IPS DF 6.9 (cell line): ENCODE measurements at regions not wholly inside any gene's neighbourhood (a gene's known extent, or its start where the extent isn't known, plus 50 kb on each side); places are given as distances from the start of the nearest gene placed in this dataset.

Experiments used
- DNase-seq: peaks from one replicate; pipeline ENCODE4 v3.0.0-alpha.2; 2013; ENCODE audit warnings: low read depth, low spot score
- H3K27ac ChIP-seq: one replicate; pipeline ENCODE4 v1.5.1; 2013; ENCODE audit warnings: low read length, control low read depth
- H3K27me3 ChIP-seq: 2 replicates; pipeline ENCODE4 v1.6.1; 2013; ENCODE audit warnings: mild to moderate bottlenecking, low read length; ENCODE audit not compliant: control insufficient read depth, insufficient read depth
- H3K36me3 ChIP-seq: 2 replicates; pipeline ENCODE4 v1.6.1; 2013; ENCODE audit warnings: low read length; ENCODE audit not compliant: control insufficient read depth, insufficient read depth
- H3K4me1 ChIP-seq: 2 replicates; pipeline ENCODE4 v1.6.1; 2013; ENCODE audit warnings: low read length; ENCODE audit not compliant: control insufficient read depth, insufficient read depth
- H3K4me3 ChIP-seq: 2 replicates; pipeline ENCODE4 v1.5.1; 2013; ENCODE audit warnings: mild to moderate bottlenecking, low read length
- H3K9me3 ChIP-seq: 2 replicates; pipeline ENCODE4 v1.6.1; 2013; ENCODE audit warnings: low read length, inconsistent platforms; ENCODE audit not compliant: control insufficient read depth, insufficient read depth
- WGBS: extraction: QIAGEN DNeasy Blood & Tissue Kit; methylation state at CpG from one replicate; pipeline ENCODE4 v1.1.7; 2013; ENCODE audit warnings: mixed read lengths, missing lambda C conversion rate; ENCODE audit not compliant: insufficient read length, insufficient coverage; 5-methylcytosine and 5-hydroxymethylcytosine counted together

DNA sequence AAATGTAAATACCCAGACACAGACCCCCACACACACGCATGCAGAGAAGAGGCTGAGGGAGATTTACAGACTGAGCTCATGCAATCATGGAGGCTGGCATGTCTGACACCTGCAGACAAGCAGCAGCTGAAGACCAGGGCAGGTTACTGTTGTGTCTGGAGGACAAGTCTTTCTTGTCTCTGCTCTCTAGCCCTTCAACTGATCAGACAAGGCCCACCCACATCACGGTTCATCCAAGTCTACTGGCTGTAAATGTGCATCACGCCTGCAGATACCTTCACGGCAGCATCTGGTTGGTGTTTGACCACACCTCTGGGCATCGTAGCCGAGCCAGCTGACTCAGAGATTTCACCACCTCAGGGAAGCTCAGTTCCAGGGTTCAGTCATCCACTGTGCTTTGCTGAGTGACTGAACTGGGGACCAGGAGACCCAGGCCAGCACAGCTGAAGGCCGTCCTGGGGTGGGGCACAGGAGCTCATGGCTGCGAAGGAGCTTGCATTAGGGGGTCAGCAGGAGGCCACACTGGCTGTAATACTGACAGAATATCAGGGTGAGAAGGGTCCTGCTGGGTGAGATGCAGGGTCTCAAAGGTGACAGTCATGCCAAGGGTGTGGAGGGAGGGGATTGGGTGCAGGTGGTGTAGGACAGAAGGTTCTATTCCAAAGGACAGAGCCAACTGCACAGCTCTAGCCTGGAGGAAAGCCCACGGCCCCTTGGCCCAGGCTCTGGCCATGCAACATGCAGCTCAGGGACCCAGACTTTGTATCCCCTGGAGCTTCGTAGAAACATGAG, 304.9 kb downstream of the BRD1 start:
- no peak for DNase-seq
- Histone ChIP-seq H3K27ac (no peak overlapping the region), H3K36me3 (no peaks in the 10 kb centered on the region), H3K9me3 (peaks cover 41% of the 10 kb centered on the region), H3K4me3 (no peak overlapping the region), H3K27me3 (no peaks in the 10 kb centered on the region; the same call in 1 of the 2 replicates), H3K4me1 (no peaks in the 10 kb centered on the region; the same call in 1 of the 2 replicates)
- WGBS: no CpG with 5 or more reads among the region's 10 CpGs

- H3K27me3 ChIP-seq: no peaks in the 10 kb centered on the region; the same call in 1 of the 2 replicates
- no CpG with 5 or more reads among the region's 6 CpGs for WGBS
Measured at GRCh38 chr22:49521787-49522224, 305.9 kb downstream of the BRD1 start.

DNA sequence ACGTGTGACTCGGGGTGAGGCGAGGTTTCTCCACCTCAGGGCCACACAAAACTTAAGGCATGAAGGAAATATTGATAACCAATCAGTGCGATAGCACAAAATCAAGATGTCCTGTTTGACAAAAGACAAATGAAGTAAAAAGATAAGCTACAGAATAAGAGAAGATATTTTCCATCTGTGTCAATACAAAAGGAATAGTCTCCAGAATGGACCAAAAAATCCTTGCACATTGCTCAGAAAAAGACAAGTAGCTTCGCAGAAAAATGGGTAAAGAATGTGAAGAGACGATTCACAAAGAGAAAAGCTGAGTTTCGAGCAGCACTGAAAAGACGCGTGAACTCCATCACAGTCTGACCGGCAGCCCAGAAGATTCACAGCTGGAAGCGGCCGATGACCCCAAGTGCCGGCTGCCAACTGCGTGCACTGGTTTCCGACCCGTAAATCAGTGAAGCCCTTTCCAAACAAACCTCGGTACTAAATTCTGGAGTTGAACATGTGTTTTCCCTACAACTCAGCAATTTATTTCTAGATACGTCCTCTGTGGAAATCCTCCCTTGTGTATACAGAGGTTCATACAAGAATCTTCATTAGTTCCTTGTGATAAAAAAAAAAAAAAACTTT, 308.4 kb downstream of the BRD1 start:
- no peaks in the 10 kb centered on the region; the same call in 1 of the 2 replicates for H3K27me3 ChIP-seq
- H3K36me3 ChIP-seq: no peaks in the 10 kb centered on the region
- no peak overlapping the region for H3K4me3 ChIP-seq
- no peak overlapping the region for H3K27ac ChIP-seq
- WGBS: no CpG with 5 or more reads among the region's 18 CpGs
- H3K9me3 ChIP-seq: peaks cover 26% of the 10 kb centered on the region
- H3K4me1 ChIP-seq: no peaks in the 10 kb centered on the region; the same call in 1 of the 2 replicates
- no peak for DNase-seq

More at GRCh38 chr22:49521787-49522224, 305.9 kb downstream of the BRD1 start:
- no peak for DNase-seq
- no peak overlapping the region for H3K27ac ChIP-seq
- H3K4me3 ChIP-seq: no peak overlapping the region
- H3K9me3 ChIP-seq: peaks cover 34% of the 10 kb centered on the region
- no peaks in the 10 kb centered on the region; the same call in 1 of the 2 replicates for H3K4me1 ChIP-seq
- no peaks in the 10 kb centered on the region for H3K36me3 ChIP-seq

DNA sequence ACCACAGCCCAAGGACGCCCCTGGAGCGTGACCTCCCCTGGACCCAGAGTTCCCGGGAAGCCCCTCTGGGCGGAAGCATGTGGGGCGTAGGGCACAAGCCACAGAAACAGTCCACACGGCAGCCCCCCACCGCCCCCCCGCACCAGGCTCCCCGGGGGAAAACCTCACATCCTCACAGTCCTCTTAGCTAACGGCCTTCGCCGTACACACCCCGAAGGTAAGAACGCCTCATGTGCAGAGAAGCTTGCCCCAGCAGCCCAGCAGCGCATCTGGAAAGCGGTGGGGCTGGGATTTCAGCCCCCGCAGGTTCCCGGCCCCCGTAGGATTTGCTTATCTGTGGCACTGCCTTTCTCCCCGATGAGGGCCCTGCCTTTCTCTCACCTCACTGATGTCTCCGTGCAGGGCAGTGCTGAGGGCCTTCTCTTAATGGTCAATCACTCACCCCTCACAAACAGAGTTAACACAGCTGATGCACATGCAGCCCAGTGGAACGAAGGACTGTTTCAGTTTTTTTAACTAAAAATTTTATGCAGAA, 309.2 kb downstream of the BRD1 start:
- H3K27ac ChIP-seq: no peak overlapping the region
- WGBS: no CpG with 5 or more reads among the region's 22 CpGs
- H3K27me3 ChIP-seq: no peaks in the 10 kb centered on the region; the same call in 1 of the 2 replicates
- H3K4me1 ChIP-seq: no peaks in the 10 kb centered on the region; the same call in 1 of the 2 replicates
- H3K4me3 ChIP-seq: no peak overlapping the region
- DNase-seq: no peak
- peaks cover 22% of the 10 kb centered on the region for H3K9me3 ChIP-seq
- no peaks in the 10 kb centered on the region for H3K36me3 ChIP-seq

DNA sequence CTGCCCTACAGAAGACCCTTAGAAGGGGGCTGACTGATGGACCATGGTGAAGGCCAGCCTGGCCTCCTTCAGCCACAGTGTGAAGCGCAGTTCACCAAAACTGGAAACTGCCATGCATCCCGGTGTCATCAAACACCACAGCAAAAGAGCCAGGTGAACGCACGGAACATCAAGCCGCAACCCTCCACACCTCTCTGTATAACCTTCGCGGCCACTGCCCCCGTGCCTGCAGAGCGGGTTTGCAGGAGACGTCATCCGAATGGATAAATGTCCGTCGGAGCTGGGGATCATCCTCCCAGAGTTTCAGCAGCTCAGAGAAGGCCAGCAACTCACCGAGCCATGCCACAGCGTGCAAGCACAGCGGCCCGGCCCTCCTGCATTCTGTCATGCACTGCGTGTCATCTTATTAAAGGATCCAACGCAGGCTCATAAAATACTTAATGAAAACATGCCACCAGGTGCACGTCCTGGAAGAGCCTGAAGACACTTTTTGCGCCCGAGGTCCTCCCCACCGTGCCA, 309.9 kb downstream of the BRD1 start:
- Histone ChIP-seq H3K4me1 (no peaks in the 10 kb centered on the region; the same call in 1 of the 2 replicates), H3K27me3 (no peaks in the 10 kb centered on the region; the same call in 1 of the 2 replicates), H3K27ac (no peak overlapping the region), H3K4me3 (no peak overlapping the region), H3K9me3 (peaks cover 17% of the 10 kb centered on the region), H3K36me3 (no peaks in the 10 kb centered on the region)
- no peak for DNase-seq
- WGBS: no CpG with 5 or more reads among the region's 23 CpGs

DNA sequence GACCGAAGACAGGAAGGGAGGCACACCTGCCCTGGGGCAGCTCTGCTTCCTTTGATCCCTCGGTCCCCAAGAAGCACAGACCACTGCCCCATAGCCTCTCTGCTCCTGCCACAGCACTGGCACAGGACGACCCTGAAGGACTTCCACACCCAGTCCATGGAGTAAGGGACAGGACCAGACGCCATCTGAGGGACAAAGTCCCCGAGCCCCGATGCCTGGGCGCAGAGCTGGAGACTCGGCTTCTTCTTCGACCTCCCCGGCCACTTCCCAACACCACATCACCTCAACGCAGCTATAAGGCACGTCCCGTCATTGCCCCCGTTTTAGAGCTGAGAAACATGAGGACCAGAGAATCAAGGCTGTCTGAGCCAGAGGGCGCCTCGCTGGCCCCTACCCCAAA, 310.5 kb downstream of the BRD1 start:
- Histone ChIP-seq H3K36me3 (no peaks in the 10 kb centered on the region), H3K9me3 (peaks cover 14% of the 10 kb centered on the region), H3K27ac (no peak overlapping the region), H3K4me3 (no peak overlapping the region), H3K27me3 (no peaks in the 10 kb centered on the region; the same call in 1 of the 2 replicates), H3K4me1 (no peaks in the 10 kb centered on the region; the same call in 1 of the 2 replicates)
- WGBS: no CpG with 5 or more reads among the region's 16 CpGs
- DNase-seq: no peak

- H3K36me3 ChIP-seq: no peaks in the 10 kb centered on the region
- H3K4me1 ChIP-seq: no peaks in the 10 kb centered on the region; the same call in 1 of the 2 replicates
- no CpG with 5 or more reads among the region's 11 CpGs for WGBS
- H3K27me3 ChIP-seq: no peaks in the 10 kb centered on the region
- H3K27ac ChIP-seq: no peak overlapping the region
- H3K9me3 ChIP-seq: peaks cover 8% of the 10 kb centered on the region
- DNase-seq: no peak
- no peak overlapping the region for H3K4me3 ChIP-seq
Measured at GRCh38 chr22:49515475-49515874, 312.2 kb downstream of the BRD1 start.

DNA sequence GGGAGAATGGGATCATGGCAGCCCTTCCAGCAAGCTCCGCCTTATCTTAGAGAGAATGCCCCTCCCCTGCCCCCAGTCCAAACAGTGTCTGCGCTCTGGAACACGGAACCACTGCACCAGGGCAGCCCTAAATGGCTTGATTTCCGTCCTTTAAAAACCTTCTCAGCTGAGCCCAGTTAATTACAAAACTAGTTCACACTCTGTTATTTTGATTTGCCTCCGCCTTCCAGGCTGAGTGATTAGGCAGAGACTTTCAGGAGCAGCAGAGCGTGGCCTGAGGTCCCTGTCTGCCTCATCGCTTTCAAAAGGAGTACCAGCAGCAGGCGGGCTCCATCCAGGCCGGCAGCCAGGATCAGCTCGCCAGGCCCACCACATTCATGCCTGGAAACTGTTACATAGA, 313.0 kb downstream of the BRD1 start:
- Histone ChIP-seq H3K27me3 (no peaks in the 10 kb centered on the region), H3K36me3 (no peaks in the 10 kb centered on the region), H3K4me1 (no peaks in the 10 kb centered on the region; the same call in 1 of the 2 replicates), H3K9me3 (peaks cover 8% of the 10 kb centered on the region), H3K4me3 (no peak overlapping the region), H3K27ac (no peak overlapping the region)
- WGBS: no CpG with 5 or more reads among the region's 10 CpGs
- no peak for DNase-seq

GRCh38 chr22:49514211-49514610, 313.5 kb downstream of the BRD1 start:
- H3K9me3 ChIP-seq: peaks cover 9% of the 10 kb centered on the region
- WGBS: no CpG with 5 or more reads among the region's 11 CpGs

GRCh38 chr22:49513358-49513851, 314.3 kb downstream of the BRD1 start:
- Histone ChIP-seq H3K4me1 (no peaks in the 10 kb centered on the region; the same call in 1 of the 2 replicates), H3K36me3 (no peaks in the 10 kb centered on the region), H3K4me3 (no peak overlapping the region), H3K27me3 (no peaks in the 10 kb centered on the region), H3K9me3 (peaks cover 10% of the 10 kb centered on the region), H3K27ac (no peak overlapping the region)
- no peak for DNase-seq
- no CpG with 5 or more reads among the region's 5 CpGs for whole genome bisulfite sequencing

More at GRCh38 chr22:49514211-49514610, 313.5 kb downstream of the BRD1 start:
- Histone ChIP-seq H3K27me3 (no peaks in the 10 kb centered on the region), H3K36me3 (no peaks in the 10 kb centered on the region), H3K4me3 (no peak overlapping the region), H3K4me1 (no peaks in the 10 kb centered on the region; the same call in 1 of the 2 replicates), H3K27ac (no peak overlapping the region)
- DNase-seq: no peak
